Stomach (tissue), 8 donors: ENCODE measurements at regions not wholly inside any gene's neighbourhood (a gene's known extent, or its start where the extent isn't known, plus 50 kb on each side); places are given as distances from the start of the nearest gene placed in this dataset.

Experiments used
- DNase-seq, 2 donors: peaks; one replicate each; pipeline versions ENCODE4 v3.0.0 to v3.0.0-alpha.2; 2013 to 2019
- H3K27ac ChIP-seq, 5 donors: fragments of 200-600 bp in 4 of 5; sonication (generic) in 4 of 5; one replicate each; pipeline ENCODE4 v1.5.1; 2013 to 2019; ENCODE audit warnings: mild to moderate bottlenecking in 1 of 5, moderate library complexity in 1 of 5
- H3K27me3 ChIP-seq, 3 donors: fragments of 200-600 bp; sonication (generic); one replicate each; pipeline ENCODE4 v1.5.1; 2017 to 2019; ENCODE audit warnings: mixed run types in 1 of 3
- H3K36me3 ChIP-seq, 4 donors: fragments of 200-600 bp; sonication (generic); 1 replicate in 3 of 4; 2 replicates in 1 of 4; pipeline ENCODE4 v1.5.1; 2016 to 2019
- H3K4me1 ChIP-seq, 4 donors: fragments of 200-600 bp; sonication (generic); one replicate each; pipeline ENCODE4 v1.5.1; 2016 to 2019
- H3K4me3 ChIP-seq, 4 donors: fragments of 200-600 bp; sonication (generic) in 3 of 4; one replicate each; pipeline ENCODE4 v1.5.1; 2016 to 2019; ENCODE audit warnings: mild to moderate bottlenecking in 1 of 4
- H3K9me3 ChIP-seq, 4 donors: fragments of 200-600 bp; sonication (generic); one replicate each; pipeline ENCODE4 v1.5.1; 2016 to 2019
- CTCF ChIP-seq, 7 experiments: fragments of 450-650 bp in 4 of 7; fragments of 200-600 bp in 3 of 7; sonication (generic) in 3 of 7; IDR thresholded peaks; one replicate each; pipeline ENCODE4 v1.5.1; 2016 to 2019; ENCODE audit warnings: antibody characterized with exemption in 7 of 7, control low read depth in 2 of 7, mild to moderate bottlenecking in 1 of 7
- EP300 ChIP-seq: sonication (generic); formaldehyde crosslinking; IDR thresholded peaks from one replicate; pipeline ENCODE4 v1.6.1; 2017; ENCODE audit warnings: antibody characterized with exemption
- POLR2A ChIP-seq, 4 donors: fragments of 450-650 bp; IDR thresholded peaks; one replicate each; pipeline ENCODE4 v1.6.1; 2016; ENCODE audit warnings: antibody characterized with exemption in 4 of 4, control low read depth in 2 of 4, mild to moderate bottlenecking in 1 of 4, moderate library complexity in 1 of 4
- POLR2AphosphoS5 ChIP-seq, 3 donors: sonication (generic); formaldehyde crosslinking; IDR thresholded peaks; one replicate each; pipeline ENCODE4 v1.6.1; 2016; ENCODE audit warnings: antibody characterized with exemption in 3 of 3
- WGBS, 5 donors: extraction: QIAGEN DNeasy Blood & Tissue Kit in 3 of 5; methylation state at CpG; one replicate each; pipeline versions ENCODE4 v1.1.5 to v1.1.7; 2013 to 2018; 5-methylcytosine and 5-hydroxymethylcytosine counted together
- intact Hi-C: fragments of 100-400 bp; cut with DNase I; formaldehyde crosslinking; loops from one replicate; pipeline ENCODE4 v1.15.1; 2023; ENCODE audit warnings: low total_unique reads
- donor health status: healthy with polysubstance abuse.
- donor health status: Bipolar disorder and iron deficiency.
- donor health status: healthy.

DNA sequence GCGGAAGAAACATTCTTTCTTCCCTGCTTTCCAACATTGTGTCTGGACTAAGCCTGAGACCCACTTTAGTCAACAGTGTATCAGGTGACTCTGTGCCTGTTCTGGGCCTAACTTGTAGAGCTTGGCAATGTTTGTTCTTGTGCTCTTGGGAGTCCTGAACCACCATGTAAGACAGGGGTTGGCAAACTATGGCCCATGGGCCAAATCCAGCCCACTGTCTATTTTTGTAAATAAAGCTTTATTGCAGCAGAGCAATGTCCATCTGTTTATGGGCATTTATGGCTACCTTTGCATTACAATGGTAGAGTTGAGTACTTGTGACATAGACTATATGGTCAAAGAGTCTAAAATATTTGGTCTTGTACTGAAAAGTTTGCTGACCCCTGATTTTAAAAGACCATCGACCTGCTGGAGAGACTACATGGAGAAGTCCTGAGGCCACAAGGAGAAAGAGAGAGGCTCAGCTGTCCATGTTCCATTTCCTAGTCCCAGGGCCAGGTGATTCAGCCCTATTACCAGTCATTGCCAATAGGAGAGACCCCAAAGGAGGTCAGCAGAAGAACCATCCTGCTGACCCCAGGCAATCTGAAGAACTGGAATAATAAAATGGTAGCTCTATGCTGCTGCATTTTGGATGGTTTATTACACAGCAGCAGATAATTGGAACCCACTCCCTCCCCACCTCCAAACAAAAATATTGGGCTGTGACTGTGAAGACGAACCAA lies 211.3 kb downstream of the AUH start:
- no peaks in the 10 kb centered on the region for H3K27me3 ChIP-seq
- intact Hi-C loops: no loop called here
- WGBS, 5 donors: 81 to 87% (median 84%) methylated on average over 3 of the region's 3 CpGs
- no peaks in the 10 kb centered on the region for H3K36me3 ChIP-seq
- H3K9me3 ChIP-seq: peaks cover 0 to 11% (median 0%) of the 10 kb centered on the region in 4 donors
- no peaks in the 10 kb centered on the region for H3K4me1 ChIP-seq
- peak overlapping the region; percentile 6 to 50 (median 39) for H3K27ac ChIP-seq
- TF ChIP-seq CTCF (IDR thresholded peaks at IDR 0.05) (no peak), EP300 (no peak), POLR2AphosphoS5 (IDR thresholded peaks at IDR 0.05) (no peak), POLR2A (IDR thresholded peaks at IDR 0.05) (no peak)
- no peak overlapping the region for H3K4me3 ChIP-seq
- no peak for DNase-seq

DNA sequence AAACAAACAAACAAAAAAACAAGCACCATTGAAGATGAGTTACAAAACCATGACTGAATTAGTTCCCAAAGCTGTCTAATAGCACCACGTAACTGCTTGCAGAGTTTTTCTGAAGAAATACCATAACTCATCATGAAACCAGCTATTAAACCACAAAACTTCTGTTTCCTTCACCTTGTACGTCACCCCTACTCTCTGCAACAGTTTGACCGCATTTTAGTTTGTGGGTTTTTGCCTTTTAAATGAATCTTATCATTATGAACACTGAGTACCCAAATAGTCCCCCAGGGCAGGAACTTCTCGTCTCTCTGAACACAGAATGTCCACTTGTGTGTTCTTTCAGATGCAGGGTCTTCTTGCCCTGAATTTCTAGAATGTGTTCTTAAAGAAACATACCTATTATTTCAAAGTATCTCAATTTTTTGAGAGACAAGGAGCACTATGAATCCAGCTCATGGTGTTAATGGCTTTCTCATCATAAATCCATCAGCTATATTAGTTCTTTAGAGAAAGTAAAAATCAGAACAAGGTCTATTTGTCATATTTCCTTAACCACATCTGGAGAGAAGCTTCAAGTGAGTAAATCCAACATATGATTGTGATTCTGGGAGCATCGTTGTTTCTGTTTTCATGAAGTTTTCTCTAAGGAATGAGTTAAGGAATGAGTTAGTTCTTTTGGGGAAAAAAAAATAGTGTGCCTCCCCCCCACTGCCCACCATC lies 210.6 kb downstream of the AUH start:
- no peaks in the 10 kb centered on the region for H3K27me3 ChIP-seq
- H3K36me3 ChIP-seq: no peaks in the 10 kb centered on the region
- H3K9me3 ChIP-seq: peaks cover 0 to 11% (median 0%) of the 10 kb centered on the region in 4 donors
- WGBS, 5 donors: 54 to 81% (median 79%) methylated on average over 5 of the region's 5 CpGs
- DNase-seq: peak in 1 of 2 donors; percentile 56
- H3K4me1 ChIP-seq: no peaks in the 10 kb centered on the region
- no peak overlapping the region for H3K4me3 ChIP-seq
- intact Hi-C loops: no loop called here
- H3K27ac ChIP-seq: peak overlapping the region; percentile 6 to 50 (median 39)
- TF ChIP-seq POLR2AphosphoS5 (IDR thresholded peaks at IDR 0.05) (peak in 2 of 3 donors; percentile 14 to 27), CTCF (IDR thresholded peaks at IDR 0.05) (no peak)

- no peaks in the 10 kb centered on the region for H3K27me3 ChIP-seq
- H3K27ac ChIP-seq: peak overlapping the region in 3 of 5 donors; percentile 32 to 47 (median 34)
- no peak for DNase-seq
- H3K36me3 ChIP-seq: no peaks in the 10 kb centered on the region
- 75 to 89% (median 83%) methylated on average over 4 of the region's 4 CpGs for WGBS, 5 donors
- no peak overlapping the region for H3K4me3 ChIP-seq
- no peaks in the 10 kb centered on the region for H3K4me1 ChIP-seq
- TF ChIP-seq POLR2AphosphoS5 (IDR thresholded peaks at IDR 0.05) (no peak), EP300 (no peak), POLR2A (IDR thresholded peaks at IDR 0.05) (no peak), CTCF (IDR thresholded peaks at IDR 0.05) (no peak)
- intact Hi-C loops: no loop called here
- H3K9me3 ChIP-seq: peaks cover 0 to 11% (median 0%) of the 10 kb centered on the region in 4 donors
Observed at GRCh38 chr9:91151718-91152095, 210.0 kb downstream of the AUH start.

DNA sequence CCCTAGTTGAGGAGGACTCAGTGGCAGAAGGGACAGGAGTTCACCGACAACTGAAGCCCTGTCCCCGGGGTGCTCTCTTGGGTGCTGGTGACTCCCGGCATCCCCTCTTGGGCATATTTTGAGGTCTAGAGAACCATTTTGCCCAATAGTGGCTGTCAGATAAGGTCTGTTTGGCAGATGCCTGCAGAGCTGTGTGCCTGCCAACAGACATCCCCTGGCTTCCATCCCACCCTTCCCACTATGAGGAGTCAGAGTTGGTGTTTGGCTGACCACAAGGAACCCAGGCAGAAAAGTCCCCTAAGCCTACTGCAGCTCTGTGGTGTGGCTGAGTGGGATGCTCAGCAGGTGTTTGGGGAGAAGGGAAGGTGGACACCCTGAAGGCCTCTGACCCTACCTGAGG lies 207.0 kb downstream of the AUH start:
- Histone ChIP-seq H3K9me3 (peaks cover 0 to 2% (median 0%) of the 10 kb centered on the region in 4 donors), H3K4me3 (no peak overlapping the region), H3K27me3 (no peaks in the 10 kb centered on the region), H3K4me1 (peaks cover under 1 to 7% (median 3%) of the 10 kb centered on the region in 4 donors), H3K27ac (no peak overlapping the region), H3K36me3 (no peaks in the 10 kb centered on the region)
- DNase-seq: no peak
- intact Hi-C loops: no loop called here
- TF ChIP-seq EP300 (no peak), POLR2AphosphoS5 (IDR thresholded peaks at IDR 0.05) (no peak), POLR2A (IDR thresholded peaks at IDR 0.05) (no peak), CTCF (IDR thresholded peaks at IDR 0.05) (no peak)
- 93 to 100% (median 99%) methylated on average over 3 of the region's 3 CpGs for WGBS, 5 donors
